NCI-H1417 treated with DMSO at 0.1 percent for 48 hours (cell line): ENCODE measurements at regions not wholly inside any gene's neighbourhood (a gene's known extent, or its start where the extent isn't known, plus 50 kb on each side); places are given as distances from the start of the nearest gene placed in this dataset.
A peak's percentile ranks its signal among the peaks of the same experiment; 100 is the strongest.
"Not testable (repeated sequence)": the region's sequence is repeated elsewhere in the genome, so short reads cannot be mapped to it uniquely, and the experiment has no call there.

Source experiments
- DNase-seq: peaks from one replicate; lab custom pipeline; 2025; lab: John Stamatoyannopoulos, UW

DNA sequence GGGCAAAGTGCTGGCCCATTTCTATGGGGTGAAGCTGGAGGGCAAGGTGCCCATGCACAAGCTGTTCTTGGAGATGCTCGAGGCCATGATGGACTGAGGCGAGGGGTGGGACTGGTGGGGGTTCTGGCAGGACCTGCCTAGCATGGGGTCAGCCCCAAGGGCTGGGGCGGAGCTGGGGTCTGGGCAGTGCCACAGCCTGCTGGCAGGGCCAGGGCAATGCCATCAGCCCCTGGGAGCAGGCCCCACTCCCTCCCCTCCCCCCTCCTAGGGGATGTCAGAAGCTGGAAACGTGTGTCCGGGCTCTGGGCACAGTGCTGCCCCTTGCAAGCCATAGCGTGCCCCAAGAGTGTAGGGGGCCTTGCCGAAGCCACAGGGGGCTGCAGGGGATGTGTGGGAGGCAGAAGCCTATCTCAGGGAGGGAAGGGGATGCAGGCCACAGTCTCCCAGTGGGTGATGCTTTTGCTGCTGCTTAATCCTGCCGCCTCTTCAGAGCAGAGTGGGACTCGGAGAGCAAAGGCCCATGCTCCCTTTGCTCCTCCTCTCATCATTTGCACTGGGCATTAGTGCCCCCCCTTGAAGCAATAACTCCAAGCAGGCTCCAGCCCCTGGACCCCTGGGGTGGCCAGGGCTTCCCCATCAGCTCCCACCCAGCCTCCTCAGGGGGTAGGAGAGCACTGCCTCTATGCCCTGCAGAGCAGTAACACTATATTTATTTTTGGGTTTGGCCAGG is 85.2 kb downstream of the MRPL57 start:
- not testable (repeated sequence) for DNase-seq

DNA sequence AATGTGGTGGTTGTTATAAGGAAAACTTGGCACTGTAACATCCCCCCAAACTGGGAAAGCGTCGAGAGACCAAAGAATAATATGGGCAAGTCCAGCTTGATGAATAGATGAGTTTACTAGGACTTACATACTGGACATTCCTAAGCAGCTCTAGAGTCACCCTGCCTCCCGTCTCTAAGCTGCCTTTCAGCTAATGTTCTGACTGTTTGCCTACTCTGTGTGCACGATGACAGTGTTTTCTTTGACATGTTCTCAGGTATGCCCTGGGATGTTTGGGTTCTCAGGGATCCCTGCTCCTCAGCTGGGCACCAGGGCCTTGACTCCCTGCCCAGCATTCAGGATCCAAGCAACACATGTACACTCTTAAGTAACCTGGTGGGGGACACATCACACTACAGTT is 87.5 kb downstream of the MRPL57 start:
- not testable (repeated sequence) for DNase-seq

DNA sequence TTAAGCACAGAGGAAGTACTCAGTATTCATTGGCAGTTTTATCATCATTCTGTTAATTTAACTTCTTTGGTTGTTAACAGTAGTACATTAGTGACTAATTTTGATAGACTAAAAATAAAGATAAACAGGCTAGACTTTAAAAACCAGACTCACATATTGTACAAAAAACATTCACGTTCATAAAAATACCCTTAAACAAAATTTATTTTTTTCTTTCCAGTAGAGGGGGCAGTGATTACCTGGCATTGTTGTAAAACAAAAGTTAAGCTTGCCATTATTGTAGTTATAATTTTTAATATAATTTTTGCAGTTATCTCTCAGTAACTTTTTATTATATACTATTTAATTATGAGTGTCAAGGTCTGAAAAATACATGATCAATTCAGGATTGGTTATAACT is 92.0 kb downstream of the MRPL57 start:
- not testable (repeated sequence) for DNase-seq

DNA sequence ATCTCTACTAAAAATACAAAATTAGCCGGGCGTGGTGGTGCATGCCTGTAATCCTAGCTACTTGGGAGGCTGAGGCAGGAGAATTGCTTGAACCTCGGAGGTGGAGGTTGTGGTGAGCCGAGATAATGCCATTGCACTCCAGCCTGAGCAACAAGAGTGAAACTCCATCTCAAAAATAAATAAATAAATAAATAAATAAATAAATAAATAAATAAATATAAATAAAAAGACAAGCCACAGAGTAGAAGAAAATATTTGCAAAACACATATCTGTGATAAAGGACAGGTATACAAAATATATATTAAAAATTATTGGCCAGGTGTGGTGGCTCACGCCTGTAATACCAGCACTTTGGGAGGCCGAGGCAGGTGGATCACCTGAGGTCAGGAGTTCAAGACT is 96.0 kb downstream of the MRPL57 start:
- not testable (repeated sequence) for DNase-seq

DNA sequence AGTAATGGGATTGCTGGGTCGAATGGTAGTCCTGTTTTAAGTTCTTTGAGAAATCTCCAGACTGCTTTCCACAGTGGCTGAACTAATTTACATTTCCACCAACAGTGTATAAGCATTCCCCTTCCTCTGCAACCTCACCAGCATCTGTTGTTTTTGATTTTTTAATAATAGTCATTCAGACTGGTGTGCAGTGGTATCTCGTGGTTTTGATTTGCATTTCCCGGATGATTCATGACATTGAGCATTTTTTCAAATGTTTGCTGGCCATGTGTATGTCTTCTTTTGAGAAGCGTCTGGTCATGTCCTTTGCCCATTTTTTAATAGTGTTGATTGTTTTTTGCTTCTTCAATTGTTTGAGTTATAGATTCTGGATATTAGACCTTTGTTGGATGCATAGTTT is 98.0 kb downstream of the MRPL57 start:
- not testable (repeated sequence) for DNase-seq

DNA sequence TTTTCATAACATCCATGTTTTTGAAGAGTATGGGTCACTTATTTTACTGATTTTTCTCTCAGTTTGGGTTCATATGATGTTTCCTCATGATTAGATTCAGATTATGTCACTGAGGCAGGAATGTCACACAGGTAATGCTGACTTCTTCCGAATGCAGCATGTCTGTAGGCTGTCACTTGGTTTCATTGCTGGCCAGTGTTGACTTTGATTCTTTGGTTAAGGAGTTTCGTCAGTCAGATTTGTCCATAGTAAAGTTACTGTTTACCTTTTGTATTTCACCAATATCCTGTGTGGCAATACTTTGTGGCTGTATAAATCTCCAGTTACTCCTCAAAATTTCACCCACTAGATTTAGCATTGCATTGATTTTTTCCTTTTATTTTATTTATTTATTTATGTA is 105.6 kb downstream of the MRPL57 start:
- no peak for DNase-seq

DNA sequence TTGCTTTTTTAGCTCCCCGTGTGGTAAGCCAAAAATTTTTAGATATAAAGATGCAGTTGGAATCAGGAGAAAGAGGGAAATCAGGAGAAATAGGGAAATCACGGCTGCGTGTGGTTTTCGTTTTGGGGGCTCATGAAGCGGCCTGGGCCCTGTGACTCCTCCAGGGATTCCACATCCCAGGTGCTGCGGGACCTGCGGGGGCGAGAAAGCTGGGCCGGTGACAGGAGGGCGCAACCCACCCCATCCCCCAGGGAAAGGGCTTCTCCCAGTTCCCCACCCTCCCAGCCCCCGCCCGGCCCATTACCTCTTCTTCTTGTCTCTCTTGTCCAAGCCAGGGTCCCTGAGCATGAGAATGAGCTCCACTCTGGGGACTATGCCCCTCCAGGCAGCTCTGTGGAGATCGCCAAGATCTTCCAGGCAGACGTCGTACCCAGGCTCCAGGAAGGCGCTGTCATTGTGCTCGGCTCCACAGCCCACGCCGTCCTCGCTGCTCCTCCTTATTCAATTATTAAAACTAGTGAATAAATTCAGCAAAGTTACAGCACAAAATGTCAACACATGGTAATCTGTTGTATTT is 111.0 kb downstream of the MRPL57 start:
- DNase-seq, result no peak

DNA sequence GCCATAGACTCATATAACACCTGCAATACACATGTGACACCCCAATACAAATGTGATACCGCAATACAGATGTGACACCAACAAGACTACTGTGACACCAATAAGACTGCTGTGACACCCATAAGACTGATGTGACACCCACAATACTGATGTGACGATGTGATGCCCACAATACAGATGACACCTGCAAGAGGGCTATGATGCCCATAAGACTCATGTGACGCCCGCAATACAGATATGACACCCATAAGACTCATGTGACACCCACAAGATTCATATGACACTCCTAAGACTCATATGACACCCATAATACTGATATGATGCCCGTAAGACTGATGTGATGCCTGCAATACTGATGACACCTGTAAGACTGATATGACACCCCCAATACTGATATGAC is 113.0 kb downstream of the MRPL57 start:
- DNase-seq, result no peak

DNA sequence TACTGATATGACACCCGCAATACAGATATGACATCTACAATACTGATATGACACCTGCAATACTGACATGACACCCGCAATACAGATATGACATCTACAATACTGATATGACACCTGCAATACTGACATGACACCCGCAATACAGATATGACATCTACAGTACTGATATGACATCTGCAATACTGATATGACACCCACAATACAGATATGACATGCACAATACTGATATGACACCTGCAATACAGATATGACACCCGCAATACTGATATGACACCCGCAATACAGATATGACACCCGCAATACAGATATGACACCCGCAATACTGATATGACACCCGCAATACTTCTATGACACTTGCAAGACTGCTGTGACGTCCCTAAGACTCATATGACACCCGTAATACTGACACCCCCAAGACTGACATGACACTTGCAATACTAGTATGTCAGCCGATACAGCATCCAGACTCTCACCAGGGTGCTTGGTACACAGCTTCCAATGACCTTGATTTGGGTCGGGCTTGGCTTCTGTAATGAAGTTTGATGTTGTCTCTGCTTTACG is 114.1 kb downstream of the MRPL57 start:
- not testable (repeated sequence) for DNase-seq

DNA sequence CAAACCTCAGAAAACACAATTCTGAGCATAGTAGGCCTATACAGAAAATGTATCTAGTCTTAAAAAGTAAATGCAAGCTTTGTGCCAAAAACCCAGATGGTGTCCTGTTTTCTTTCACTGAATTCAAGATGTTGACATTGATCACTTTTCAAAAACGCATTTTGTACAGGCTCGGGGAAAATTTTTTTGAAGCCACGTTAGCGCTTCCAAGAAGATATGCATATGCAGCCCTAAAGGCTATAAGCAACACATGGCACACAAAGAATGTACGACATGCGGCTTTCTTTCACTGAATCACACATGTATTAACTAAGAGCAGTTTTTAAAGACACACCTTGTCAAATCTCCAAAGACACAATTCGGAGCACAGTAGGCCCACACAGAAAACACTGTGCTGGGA is 115.4 kb downstream of the MRPL57 start:
- DNase-seq, result no peak

DNA sequence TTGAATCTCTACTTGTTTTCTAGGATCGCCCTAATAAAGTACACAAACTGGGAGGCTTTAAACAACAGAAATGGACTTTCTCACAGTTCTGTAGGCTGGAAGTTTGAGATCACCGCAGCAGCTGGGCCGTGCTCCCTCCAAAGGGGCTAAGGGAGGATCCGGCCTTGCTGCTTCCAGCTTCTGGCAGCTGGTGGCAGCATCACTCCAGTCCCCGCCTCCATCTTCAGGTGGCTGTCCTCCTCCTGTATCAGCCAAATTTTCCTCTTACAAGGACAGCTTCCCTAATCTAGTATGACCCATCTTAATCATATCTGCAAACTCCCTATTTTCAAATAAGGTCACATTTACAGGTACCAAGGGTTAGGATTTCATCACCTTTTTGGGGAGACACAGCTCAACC is 120.5 kb downstream of the MRPL57 start:
- peak; percentile 33 for DNase-seq

DNA sequence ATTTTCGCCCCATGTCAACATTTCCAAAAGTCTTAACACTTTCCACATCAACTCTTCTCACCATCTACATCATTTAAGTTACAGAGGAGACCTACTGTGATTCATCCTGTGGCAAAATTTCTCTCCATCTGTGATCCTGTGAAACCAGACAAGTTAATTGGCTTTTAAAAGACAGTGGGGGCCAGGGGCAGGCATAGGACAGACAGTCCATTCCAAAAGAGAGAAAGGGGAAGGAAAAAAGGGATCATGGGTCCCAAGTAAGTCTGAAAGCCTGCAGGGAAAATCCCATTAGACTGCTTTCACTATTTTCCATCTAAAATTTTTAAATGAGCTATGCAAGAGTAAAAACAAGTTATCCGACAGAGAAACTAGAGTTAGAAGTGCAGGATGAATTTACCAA is 121.0 kb downstream of the MRPL57 start:
- no peak for DNase-seq

DNA sequence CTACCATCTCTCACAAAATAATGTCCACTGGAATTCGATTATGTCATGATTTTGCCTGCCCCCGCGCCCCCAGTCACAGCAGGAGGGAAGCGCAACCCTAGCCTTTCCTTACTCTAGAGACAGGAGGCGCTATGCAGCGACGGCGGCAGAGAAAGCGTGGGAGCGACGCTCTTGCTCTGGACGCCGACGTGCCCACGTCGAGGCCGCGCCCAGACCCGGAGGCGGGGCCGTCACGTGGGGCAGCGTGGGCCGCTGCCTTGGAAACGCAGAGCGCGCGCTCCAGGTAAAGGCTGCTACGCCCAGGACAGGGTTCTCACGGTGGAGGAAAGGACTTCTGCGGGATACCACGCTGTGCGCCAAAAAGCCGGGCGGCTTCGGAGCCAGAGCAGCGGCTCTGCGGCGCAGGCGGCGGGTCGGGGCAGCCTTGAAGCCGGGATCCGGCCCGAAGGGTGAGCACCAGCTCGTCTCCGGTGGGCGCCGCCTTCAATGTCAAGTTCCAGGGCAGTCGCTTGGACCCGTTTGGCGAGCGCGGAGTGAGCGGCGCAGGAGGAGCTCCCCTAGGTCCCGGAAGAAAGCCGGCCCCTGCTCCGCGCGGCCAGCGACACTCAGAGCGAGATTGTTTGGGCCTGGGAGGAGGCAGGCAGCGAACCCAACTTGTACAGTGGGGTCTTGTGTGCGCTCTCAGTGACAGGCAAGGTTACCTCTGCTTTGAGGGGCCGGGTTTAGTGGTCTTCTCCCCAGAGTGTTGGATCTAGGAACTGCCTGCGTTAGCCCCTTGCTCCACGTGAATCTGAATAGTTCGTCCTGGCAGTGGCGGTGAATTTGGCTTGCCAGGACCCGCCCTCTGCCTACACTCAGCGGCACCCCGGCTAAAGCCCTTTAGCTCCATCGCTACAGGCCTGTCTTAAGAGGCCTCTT is 121.7 kb downstream of the MRPL57 start:
- peak; percentile 2 for DNase-seq

DNA sequence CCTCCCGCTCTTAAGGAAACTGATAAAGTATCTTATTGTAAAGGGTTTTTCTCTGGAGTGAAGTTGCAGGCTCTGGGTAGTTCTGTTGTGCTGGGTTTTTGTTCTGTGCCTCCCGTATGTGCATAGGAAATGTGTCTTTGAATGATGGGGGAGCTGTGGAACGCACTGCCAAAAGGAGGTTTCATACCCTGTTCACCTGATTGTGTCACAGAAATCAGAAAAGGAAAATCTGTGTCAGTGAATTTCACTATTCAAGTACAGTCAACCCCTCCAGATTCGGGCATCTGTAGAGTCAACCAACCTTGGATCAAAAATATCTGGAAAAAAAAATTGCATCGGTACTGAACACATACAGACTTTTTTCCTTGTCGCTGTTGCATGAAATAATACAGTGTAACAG is 127.8 kb downstream of the MRPL57 start:
- no peak for DNase-seq

DNA sequence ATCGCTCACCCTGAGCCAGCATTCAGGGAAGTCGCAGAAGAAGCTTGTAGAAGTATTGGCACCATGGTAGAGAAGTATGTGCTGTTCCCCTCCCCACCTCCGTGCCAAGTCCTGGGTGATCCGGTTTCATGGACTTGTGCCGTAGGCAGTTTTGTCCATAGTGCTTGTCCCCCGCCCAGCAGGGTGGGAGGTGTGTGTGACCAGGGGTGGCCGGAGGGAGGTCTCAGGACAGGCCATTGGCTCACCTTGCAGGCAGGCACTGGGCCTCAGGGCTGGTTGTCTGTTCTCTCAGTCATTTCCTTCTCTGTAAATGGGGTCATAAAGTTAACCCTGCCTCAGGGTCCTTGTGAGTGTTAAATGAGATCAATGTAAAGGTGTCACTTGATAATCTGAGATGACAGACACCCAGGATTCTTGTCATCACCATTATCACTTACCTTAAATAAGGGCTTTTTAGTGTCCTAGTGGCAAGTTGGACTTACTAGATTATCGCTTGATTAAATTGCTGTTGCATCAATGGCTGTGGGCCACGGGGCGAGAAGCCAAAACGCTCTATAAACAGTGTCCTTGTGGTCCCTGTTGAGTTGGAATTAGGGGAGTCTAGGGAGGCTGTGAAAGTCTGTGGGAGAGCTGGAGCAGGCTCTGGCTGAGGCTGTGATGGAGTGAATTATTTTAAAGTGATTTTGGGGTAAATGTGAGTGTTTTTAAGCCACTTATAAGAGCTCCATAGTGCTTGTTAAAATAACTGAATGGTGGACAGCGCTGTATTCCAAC is 130.0 kb downstream of the MRPL57 start:
- DNase-seq, result not testable (repeated sequence)

DNA sequence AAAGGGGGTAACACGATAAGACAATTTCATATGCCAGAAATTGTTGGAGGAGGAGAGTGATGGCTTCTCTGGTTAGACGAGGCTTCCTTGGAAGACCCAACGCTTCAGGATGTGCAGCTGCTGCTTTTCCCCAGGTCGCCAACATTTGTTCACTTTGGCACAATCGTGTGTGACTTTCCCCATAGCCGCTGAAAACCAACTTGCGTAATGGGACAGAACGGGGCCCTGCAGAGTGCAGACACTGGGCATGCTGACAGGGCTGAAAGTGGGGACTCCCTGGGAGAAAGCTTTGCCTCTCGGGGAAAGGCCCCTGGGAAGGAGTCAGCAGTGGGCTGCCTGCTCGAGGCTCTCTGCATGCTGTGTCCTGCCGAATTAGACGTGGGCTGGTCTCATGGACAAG is 130.7 kb downstream of the MRPL57 start:
- not testable (repeated sequence) for DNase-seq

DNA sequence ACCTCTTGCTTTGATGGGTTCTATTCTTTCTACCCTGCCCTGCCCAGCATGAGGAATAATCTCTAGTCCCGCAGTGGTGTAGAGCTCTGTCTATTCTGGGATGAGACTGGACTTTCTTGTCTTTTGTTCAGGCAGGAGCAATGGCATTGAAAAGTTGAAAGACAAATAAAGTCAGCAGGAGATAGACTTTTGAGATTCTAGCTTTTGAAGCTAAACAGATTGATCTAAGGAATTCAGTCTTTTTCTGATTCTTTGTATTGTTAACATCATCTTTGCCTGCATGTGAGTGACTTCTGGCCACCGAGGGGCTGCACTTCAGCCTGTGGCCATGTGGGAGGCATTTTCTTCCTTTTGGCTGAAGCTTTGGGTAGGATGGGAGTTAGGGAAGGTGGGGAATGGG is 132.4 kb downstream of the MRPL57 start:
- DNase-seq, result no peak

DNA sequence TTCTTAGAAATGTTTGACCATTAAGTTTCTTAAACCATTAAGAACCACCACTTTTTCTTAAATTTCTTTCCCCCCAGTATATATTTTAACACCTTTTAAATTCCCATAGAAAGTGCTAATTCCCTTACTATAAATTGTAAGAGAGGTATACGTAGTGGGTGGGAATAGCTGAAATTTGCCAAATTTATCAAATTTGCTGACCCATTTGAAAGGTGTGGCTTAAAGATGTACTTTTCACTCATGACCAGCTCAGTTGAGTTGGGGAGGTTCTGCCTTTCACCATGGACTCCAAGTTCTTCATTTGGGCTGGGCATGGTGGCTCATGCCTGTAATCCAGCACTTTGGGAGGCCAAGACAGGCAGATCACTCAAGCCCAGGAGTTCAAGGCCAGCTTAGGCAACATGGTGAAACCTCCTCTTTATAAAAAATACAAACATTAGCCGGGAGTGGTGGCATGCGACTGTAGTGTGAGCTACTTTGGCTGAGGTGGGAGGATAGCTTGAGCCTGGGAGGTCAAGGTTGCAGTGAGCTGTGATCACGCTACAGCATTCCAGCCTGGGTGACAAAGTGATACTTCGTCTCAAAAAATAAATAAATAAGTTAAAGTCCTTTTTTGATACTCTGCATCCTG is 133.2 kb downstream of the MRPL57 start:
- DNase-seq, result no peak

DNA sequence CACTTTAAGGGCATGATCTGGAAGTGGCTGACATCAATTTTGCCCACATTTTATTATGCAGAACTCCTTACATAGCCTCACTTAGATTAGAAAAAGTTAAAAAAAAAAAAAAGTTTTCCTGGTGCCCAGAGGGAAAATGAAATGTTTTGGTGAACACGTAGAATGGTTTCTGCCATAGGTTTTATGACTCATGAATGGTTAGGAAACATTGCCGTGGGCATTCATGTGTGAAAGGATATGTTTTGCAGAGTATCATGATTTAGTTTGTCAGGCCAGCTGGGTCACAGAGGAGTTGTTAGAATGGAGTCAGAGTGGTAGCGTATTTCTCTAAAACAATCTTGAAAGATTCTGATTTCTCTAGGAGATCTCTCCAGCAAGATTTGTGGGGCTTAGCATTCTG is 133.8 kb downstream of the MRPL57 start:
- DNase-seq, result no peak

DNA sequence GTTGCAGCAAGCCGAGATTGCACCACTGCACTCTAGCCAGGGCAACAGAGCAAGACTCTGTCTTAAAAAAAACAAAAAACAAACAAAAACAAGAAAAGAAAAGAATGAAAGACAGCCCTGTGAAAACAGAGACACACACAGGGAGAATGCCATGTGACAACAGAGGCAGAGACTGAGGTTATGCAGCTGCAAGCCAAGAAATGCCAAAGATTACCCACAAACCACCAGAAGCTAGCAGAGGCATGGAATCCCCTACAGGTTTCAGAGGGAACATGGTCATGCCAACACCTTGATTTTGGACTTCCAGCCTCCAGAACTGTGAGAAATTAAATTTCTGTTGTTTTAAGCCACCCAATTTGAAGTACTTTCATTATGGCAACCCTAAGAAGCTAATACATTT is 138.5 kb downstream of the MRPL57 start:
- not testable (repeated sequence) for DNase-seq

DNA sequence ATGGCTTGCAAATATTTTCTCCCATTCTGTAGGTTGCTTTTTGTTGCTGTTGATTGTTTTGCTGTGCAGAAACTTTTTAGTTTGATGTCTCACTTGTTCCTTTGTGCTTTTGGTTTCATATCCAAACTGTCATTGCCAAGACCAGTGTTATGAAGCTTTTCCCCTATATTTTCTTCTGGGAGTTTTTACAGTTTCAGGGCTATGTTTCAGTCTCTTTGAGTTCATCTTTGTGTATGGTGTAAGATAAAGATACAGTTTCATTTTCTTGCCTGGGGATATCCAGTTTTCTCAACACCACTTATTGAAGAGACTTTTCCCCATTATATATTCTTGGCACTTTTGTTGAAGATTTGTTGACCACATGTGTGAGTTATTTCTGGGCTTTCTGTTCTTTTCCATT is 139.9 kb downstream of the MRPL57 start:
- no peak for DNase-seq
